HEK293 (cell line): ENCODE measurements at regions not wholly inside any gene's neighbourhood (a gene's known extent, or its start where the extent isn't known, plus 50 kb on each side); places are given as distances from the start of the nearest gene placed in this dataset.

ENCODE experiments used
- YY1 ChIP-seq: fragments of 450-650 bp; formaldehyde crosslinking; IDR thresholded peaks from 2 replicates; pipeline ENCODE4 v1.5.1; 2018; ENCODE audit warnings: missing biosample characterization, missing genetic modification characterization
- ZNF529 ChIP-seq: fragments of 450-650 bp; formaldehyde crosslinking; IDR thresholded peaks from 2 replicates; pipeline ENCODE4 v1.5.1; 2017; ENCODE audit warnings: missing genetic modification characterization, missing biosample characterization; ENCODE audit not compliant: insufficient replicate concordance
- ZNF654 ChIP-seq: fragments of 450-650 bp; formaldehyde crosslinking; IDR thresholded peaks from 2 replicates; pipeline ENCODE4 v1.5.1; 2016; ENCODE audit warnings: low read depth, missing biosample characterization, missing genetic modification characterization
- ZNF707 ChIP-seq: fragments of 450-650 bp; formaldehyde crosslinking; IDR thresholded peaks from 2 replicates; pipeline ENCODE4 v1.5.1; 2016; ENCODE audit warnings: missing biosample characterization, missing genetic modification characterization
- TF ChIP-seq, protein P1 (sequence below): fragments of 450-650 bp; formaldehyde crosslinking; IDR thresholded peaks from 2 replicates; pipeline ENCODE4 v1.5.1; 2016; ENCODE audit warnings: missing biosample characterization, missing genetic modification characterization
- TF ChIP-seq, protein P2 (sequence below): fragments of 450-650 bp; formaldehyde crosslinking; IDR thresholded peaks from 2 replicates; pipeline ENCODE4 v1.5.1; 2016; ENCODE audit warnings: missing biosample characterization, missing genetic modification characterization
- TF ChIP-seq, protein P3 (sequence below): fragments of 450-650 bp; formaldehyde crosslinking; IDR thresholded peaks from 2 replicates; pipeline ENCODE4 v1.5.1; 2016; ENCODE audit warnings: missing biosample characterization, missing genetic modification characterization, low read depth
- TF ChIP-seq, protein P4 (sequence below): sonication (generic); formaldehyde crosslinking; IDR thresholded peaks from 2 replicates; pipeline ENCODE4 v1.8.1; 2022; ENCODE audit warnings: mild to moderate bottlenecking, moderate library complexity, missing genetic modification reagents

DNA sequence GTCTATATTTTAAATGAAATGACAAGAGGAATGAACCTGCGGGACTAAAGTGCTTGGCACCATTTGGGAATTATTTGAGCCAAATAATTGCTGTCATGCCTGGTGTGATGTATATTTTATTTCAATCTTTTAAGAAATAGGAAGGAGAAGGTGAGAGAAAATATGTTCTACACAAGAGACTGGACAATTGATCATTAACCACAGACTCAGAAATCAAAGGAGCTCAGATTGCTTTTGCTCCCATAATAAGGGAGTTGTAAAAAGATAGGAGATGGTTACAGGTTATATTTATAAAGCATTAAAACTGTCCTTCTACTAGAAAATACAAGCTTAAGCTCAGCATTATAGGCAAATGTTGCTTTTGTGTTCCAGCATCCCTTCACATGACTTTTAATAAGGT is 515.2 kb upstream of the SULF2 start:
- TF ChIP-seq, protein P1, sequence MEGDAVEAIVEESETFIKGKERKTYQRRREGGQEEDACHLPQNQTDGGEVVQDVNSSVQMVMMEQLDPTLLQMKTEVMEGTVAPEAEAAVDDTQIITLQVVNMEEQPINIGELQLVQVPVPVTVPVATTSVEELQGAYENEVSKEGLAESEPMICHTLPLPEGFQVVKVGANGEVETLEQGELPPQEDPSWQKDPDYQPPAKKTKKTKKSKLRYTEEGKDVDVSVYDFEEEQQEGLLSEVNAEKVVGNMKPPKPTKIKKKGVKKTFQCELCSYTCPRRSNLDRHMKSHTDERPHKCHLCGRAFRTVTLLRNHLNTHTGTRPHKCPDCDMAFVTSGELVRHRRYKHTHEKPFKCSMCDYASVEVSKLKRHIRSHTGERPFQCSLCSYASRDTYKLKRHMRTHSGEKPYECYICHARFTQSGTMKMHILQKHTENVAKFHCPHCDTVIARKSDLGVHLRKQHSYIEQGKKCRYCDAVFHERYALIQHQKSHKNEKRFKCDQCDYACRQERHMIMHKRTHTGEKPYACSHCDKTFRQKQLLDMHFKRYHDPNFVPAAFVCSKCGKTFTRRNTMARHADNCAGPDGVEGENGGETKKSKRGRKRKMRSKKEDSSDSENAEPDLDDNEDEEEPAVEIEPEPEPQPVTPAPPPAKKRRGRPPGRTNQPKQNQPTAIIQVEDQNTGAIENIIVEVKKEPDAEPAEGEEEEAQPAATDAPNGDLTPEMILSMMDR, result no peak
- TF ChIP-seq ZNF707 (tag by site-specific recombination), result no peak
- TF ChIP-seq ZNF529 (tag by site-specific recombination), result no peak
- TF ChIP-seq, protein P2, sequence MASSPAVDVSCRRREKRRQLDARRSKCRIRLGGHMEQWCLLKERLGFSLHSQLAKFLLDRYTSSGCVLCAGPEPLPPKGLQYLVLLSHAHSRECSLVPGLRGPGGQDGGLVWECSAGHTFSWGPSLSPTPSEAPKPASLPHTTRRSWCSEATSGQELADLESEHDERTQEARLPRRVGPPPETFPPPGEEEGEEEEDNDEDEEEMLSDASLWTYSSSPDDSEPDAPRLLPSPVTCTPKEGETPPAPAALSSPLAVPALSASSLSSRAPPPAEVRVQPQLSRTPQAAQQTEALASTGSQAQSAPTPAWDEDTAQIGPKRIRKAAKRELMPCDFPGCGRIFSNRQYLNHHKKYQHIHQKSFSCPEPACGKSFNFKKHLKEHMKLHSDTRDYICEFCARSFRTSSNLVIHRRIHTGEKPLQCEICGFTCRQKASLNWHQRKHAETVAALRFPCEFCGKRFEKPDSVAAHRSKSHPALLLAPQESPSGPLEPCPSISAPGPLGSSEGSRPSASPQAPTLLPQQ, result no peak
- no peak for TF ChIP-seq ZNF654 (tag by site-specific recombination)
- no peak for TF ChIP-seq YY1 (tag by site-specific recombination)
- TF ChIP-seq, protein P3, sequence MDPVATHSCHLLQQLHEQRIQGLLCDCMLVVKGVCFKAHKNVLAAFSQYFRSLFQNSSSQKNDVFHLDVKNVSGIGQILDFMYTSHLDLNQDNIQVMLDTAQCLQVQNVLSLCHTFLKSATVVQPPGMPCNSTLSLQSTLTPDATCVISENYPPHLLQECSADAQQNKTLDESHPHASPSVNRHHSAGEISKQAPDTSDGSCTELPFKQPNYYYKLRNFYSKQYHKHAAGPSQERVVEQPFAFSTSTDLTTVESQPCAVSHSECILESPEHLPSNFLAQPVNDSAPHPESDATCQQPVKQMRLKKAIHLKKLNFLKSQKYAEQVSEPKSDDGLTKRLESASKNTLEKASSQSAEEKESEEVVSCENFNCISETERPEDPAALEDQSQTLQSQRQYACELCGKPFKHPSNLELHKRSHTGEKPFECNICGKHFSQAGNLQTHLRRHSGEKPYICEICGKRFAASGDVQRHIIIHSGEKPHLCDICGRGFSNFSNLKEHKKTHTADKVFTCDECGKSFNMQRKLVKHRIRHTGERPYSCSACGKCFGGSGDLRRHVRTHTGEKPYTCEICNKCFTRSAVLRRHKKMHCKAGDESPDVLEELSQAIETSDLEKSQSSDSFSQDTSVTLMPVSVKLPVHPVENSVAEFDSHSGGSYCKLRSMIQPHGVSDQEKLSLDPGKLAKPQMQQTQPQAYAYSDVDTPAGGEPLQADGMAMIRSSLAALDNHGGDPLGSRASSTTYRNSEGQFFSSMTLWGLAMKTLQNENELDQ (tag by site-specific recombination), result no peak
- TF ChIP-seq, protein P4, sequence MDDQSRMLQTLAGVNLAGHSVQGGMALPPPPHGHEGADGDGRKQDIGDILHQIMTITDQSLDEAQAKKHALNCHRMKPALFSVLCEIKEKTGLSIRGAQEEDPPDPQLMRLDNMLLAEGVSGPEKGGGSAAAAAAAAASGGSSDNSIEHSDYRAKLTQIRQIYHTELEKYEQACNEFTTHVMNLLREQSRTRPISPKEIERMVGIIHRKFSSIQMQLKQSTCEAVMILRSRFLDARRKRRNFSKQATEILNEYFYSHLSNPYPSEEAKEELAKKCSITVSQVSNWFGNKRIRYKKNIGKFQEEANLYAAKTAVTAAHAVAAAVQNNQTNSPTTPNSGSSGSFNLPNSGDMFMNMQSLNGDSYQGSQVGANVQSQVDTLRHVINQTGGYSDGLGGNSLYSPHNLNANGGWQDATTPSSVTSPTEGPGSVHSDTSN (CRISPR knock-in tag), result no peak
